Osteoblast (primary cell): ENCODE measurements at regions not wholly inside any gene's neighbourhood (a gene's known extent, or its start where the extent isn't known, plus 50 kb on each side); places are given as distances from the start of the nearest gene placed in this dataset.

ENCODE experiments used
- DNase-seq: peaks from one replicate; pipeline ENCODE4 v3.0.0; 2011; ENCODE audit warnings: low spot score, mixed read lengths; ENCODE audit not compliant: insufficient read length; ENCODE audit errors: missing footprints
- H2AFZ ChIP-seq: 2 replicates; pipeline ENCODE4 v1.6.0; 2011; ENCODE audit warnings: mild to moderate bottlenecking, low read length
- H3K27ac ChIP-seq: 2 replicates; pipeline ENCODE4 v1.5.1; 2011; ENCODE audit warnings: mild to moderate bottlenecking, low read depth, low read length, moderate library complexity
- H3K27me3 ChIP-seq: 2 replicates; pipeline ENCODE4 v1.6.0; 2012; ENCODE audit warnings: mild to moderate bottlenecking, control low read depth, inconsistent platforms, low read length, moderate library complexity; ENCODE audit not compliant: insufficient read depth
- H3K36me3 ChIP-seq: 2 replicates; pipeline ENCODE4 v1.5.1; 2011; ENCODE audit warnings: mild to moderate bottlenecking, low read length, control low read depth, moderate library complexity; ENCODE audit not compliant: insufficient read depth
- H3K4me1 ChIP-seq: 2 replicates; pipeline ENCODE4 v1.5.1; 2011; ENCODE audit warnings: mild to moderate bottlenecking, low read length, control low read depth, moderate library complexity; ENCODE audit not compliant: insufficient read depth
- H3K4me2 ChIP-seq: 2 replicates; pipeline ENCODE4 v1.6.0; 2011; ENCODE audit warnings: mild to moderate bottlenecking, low read length; ENCODE audit not compliant: insufficient read depth
- H3K4me3 ChIP-seq: fragments of 200-600 bp; sonication (generic); 3 replicates; pipeline ENCODE4 v1.5.1; 2012; ENCODE audit warnings: mild to moderate bottlenecking, low read length, inconsistent platforms; ENCODE audit not compliant: insufficient read depth
- H3K79me2 ChIP-seq: 2 replicates; pipeline ENCODE4 v1.6.0; 2012; ENCODE audit warnings: mild to moderate bottlenecking, low read length, control low read depth, inconsistent platforms; ENCODE audit not compliant: insufficient read depth
- H3K9me3 ChIP-seq: 2 replicates; pipeline ENCODE4 v1.5.1; 2011; ENCODE audit warnings: low read depth, low read length, control low read depth
- H4K20me1 ChIP-seq: 2 replicates; pipeline ENCODE4 v1.6.0; 2012; ENCODE audit warnings: mild to moderate bottlenecking, low read length, control low read depth; ENCODE audit not compliant: insufficient read depth
- TF ChIP-seq, protein P1 (sequence below): IDR thresholded peaks from 2 replicates; pipeline ENCODE4 v1.5.1; 2011; ENCODE audit warnings: mild to moderate bottlenecking, low read depth, low read length, moderate library complexity; ENCODE audit errors: extremely low read depth

DNA sequence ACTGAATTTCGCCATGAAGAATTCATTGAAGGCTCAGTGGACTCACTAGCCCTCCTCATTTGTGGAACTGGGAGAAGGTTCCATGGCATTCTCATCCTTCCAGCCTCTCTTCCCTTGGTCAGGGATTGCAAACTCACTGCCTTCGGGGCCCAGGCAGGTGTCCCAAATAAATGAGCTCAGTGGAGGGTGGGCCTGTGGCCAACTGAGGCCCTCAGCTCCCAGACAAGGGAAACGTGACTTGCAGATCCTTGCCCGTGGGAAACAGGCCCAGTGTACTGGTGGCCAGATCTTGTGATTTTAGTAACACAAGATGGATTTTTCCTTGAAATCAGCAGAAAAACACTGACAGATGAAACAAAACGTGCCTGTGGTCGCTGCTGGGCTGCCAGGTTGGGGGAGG lies 168.7 kb upstream of the CTBP2 start:
- Histone ChIP-seq H3K27me3 (peaks cover 2% of the 10 kb centered on the region), H2AFZ (no peak overlapping the region), H3K36me3 (no peaks in the 10 kb centered on the region), H3K4me1 (no peaks in the 10 kb centered on the region), H3K4me2 (no peak overlapping the region), H3K9me3 (no peaks in the 10 kb centered on the region), H4K20me1 (no peaks in the 10 kb centered on the region), H3K4me3 (no peak overlapping the region), H3K79me2 (no peaks in the 10 kb centered on the region), H3K27ac (no peak overlapping the region)
- no peak for DNase-seq
- TF ChIP-seq, protein P1, sequence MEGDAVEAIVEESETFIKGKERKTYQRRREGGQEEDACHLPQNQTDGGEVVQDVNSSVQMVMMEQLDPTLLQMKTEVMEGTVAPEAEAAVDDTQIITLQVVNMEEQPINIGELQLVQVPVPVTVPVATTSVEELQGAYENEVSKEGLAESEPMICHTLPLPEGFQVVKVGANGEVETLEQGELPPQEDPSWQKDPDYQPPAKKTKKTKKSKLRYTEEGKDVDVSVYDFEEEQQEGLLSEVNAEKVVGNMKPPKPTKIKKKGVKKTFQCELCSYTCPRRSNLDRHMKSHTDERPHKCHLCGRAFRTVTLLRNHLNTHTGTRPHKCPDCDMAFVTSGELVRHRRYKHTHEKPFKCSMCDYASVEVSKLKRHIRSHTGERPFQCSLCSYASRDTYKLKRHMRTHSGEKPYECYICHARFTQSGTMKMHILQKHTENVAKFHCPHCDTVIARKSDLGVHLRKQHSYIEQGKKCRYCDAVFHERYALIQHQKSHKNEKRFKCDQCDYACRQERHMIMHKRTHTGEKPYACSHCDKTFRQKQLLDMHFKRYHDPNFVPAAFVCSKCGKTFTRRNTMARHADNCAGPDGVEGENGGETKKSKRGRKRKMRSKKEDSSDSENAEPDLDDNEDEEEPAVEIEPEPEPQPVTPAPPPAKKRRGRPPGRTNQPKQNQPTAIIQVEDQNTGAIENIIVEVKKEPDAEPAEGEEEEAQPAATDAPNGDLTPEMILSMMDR, result no peak

DNA sequence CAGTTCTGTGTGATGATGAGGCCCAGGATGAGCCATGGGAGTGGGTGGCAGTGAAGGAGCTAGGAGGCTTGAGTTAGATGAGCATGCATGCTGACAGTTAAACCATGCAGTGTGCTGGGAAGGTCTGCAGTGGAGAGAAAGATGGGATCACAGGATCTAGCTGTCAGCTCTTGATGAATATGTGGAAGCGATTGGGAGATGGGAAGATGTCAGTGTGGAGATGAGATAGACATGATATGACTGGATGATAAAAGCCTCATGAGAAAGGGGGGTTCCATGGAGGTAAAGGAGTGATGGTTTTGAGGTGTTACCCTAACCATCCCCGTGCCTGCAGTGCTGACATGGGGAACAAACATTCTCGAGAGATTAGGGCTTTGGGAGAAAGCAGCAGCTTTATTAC lies 165.0 kb upstream of the CTBP2 start:
- no peak overlapping the region for H3K4me3 ChIP-seq
- no peaks in the 10 kb centered on the region for H4K20me1 ChIP-seq
- TF ChIP-seq, protein P1, result no peak
- H3K27ac ChIP-seq, result no peak overlapping the region
- H3K36me3 ChIP-seq, result no peaks in the 10 kb centered on the region
- peaks cover 2% of the 10 kb centered on the region for H3K27me3 ChIP-seq
- no peak for DNase-seq
- no peak overlapping the region for H3K4me2 ChIP-seq
- H2AFZ ChIP-seq, result no peak overlapping the region
- H3K79me2 ChIP-seq, result no peaks in the 10 kb centered on the region
- H3K9me3 ChIP-seq, result no peaks in the 10 kb centered on the region
- no peaks in the 10 kb centered on the region for H3K4me1 ChIP-seq

DNA sequence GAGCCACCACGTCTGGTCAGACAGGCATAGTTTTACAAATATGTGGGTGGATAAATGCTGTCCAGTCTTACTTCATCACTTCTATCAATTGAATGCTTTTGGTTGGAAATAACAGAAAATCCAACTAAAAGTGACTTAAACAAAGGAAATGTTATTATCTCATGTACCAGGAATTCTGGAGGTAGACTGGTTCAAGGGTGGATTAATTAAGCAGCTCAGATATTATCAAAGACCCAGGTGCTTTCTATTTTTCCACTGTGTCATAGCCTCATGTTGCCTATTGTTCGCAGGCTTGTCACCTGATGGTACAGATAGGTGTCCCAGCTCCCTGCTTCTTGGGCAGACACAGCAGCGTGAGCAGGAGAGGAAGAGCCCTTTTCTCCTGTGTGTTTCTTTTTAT lies 156.1 kb upstream of the CTBP2 start:
- TF ChIP-seq, protein P1, result no peak
- no peak for DNase-seq
- Histone ChIP-seq H3K4me1 (no peaks in the 10 kb centered on the region), H4K20me1 (no peaks in the 10 kb centered on the region), H3K79me2 (no peaks in the 10 kb centered on the region), H3K4me3 (no peak overlapping the region), H3K27ac (no peak overlapping the region), H3K36me3 (no peaks in the 10 kb centered on the region), H3K4me2 (no peak overlapping the region), H2AFZ (no peak overlapping the region), H3K9me3 (no peaks in the 10 kb centered on the region), H3K27me3 (no peaks in the 10 kb centered on the region)

DNA sequence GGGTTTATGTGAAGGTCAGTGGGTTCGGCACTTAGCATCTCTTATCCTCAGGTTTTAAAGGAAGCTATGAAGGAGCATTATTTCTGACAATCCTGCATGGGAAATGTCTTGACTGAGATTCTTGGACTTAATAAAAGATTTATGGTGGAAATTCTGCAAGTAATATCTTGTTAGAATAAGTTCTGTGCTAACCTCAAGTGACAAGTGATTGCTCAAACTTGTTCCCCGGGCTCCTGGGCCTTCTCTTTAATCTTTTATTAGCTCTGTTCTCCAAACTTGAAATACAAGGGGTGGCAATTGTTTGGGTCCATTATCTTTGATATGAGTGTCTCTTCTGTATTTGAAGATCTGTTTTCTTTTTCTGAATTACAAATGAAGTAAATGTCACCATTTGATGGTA lies 140.6 kb upstream of the CTBP2 start:
- H3K9me3 ChIP-seq, result no peaks in the 10 kb centered on the region
- no peak overlapping the region for H2AFZ ChIP-seq
- no peaks in the 10 kb centered on the region for H4K20me1 ChIP-seq
- no peaks in the 10 kb centered on the region for H3K4me1 ChIP-seq
- H3K79me2 ChIP-seq, result no peaks in the 10 kb centered on the region
- TF ChIP-seq, protein P1, result no peak
- H3K4me2 ChIP-seq, result no peak overlapping the region
- H3K4me3 ChIP-seq, result no peak overlapping the region
- DNase-seq, result no peak
- no peaks in the 10 kb centered on the region for H3K36me3 ChIP-seq
- no peaks in the 10 kb centered on the region for H3K27me3 ChIP-seq
- no peak overlapping the region for H3K27ac ChIP-seq
